C4-2B (cell line): ENCODE measurements at regions not wholly inside any gene's neighbourhood (a gene's known extent, or its start where the extent isn't known, plus 50 kb on each side); places are given as distances from the start of the nearest gene placed in this dataset.

Experiments
- H3K27ac ChIP-seq: fragments of 450-650 bp; 2 replicates; pipeline ENCODE4 v1.5.1; 2017
- ZFX ChIP-seq: fragments of 450-650 bp; IDR thresholded peaks from 2 replicates; pipeline ENCODE4 v1.6.1; 2017
- TF ChIP-seq, protein P1 (sequence below): fragments of 450-650 bp; conservative IDR thresholded peaks from 2 replicates; pipeline ENCODE4 v1.5.1; 2017; ENCODE audit warnings: mild to moderate bottlenecking

DNA sequence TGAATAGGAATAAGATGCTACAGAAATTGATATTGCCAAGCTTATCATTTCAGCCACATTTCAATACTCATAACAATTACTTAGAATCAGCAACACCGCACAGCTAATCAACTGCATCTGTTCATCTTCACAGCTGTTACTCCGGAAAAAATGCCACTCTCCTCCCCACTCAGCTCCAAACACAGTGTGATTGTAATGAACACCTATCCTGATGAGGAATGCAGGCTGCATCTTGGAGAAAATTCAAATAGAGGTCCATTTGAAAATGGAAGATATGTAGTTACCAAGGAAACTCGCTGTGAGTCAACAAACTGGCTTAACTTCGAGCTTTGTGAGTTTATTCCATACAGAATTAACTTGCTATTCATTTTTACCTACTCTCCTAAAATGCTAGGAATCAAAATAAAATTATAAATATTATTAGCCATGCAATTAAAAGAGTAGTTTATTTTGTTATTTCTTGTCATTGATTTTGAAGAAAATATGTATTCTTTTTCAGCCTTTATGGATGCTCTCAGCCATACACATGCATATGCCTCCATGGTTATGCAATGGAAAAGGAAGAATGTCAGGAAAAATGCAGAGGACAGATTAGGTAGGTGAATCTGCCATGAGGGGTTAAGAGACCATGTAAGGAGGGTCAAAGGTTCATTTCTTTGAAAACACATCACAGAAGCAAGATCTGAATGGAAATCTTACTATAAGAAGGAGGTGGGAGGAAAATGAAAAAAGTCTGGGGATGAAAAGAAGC is 267.2 kb downstream of the POM121L12 start:
- H3K27ac ChIP-seq, result no peak overlapping the region
- no peak for TF ChIP-seq ZFX
- TF ChIP-seq, protein P1, sequence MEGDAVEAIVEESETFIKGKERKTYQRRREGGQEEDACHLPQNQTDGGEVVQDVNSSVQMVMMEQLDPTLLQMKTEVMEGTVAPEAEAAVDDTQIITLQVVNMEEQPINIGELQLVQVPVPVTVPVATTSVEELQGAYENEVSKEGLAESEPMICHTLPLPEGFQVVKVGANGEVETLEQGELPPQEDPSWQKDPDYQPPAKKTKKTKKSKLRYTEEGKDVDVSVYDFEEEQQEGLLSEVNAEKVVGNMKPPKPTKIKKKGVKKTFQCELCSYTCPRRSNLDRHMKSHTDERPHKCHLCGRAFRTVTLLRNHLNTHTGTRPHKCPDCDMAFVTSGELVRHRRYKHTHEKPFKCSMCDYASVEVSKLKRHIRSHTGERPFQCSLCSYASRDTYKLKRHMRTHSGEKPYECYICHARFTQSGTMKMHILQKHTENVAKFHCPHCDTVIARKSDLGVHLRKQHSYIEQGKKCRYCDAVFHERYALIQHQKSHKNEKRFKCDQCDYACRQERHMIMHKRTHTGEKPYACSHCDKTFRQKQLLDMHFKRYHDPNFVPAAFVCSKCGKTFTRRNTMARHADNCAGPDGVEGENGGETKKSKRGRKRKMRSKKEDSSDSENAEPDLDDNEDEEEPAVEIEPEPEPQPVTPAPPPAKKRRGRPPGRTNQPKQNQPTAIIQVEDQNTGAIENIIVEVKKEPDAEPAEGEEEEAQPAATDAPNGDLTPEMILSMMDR, result no peak

DNA sequence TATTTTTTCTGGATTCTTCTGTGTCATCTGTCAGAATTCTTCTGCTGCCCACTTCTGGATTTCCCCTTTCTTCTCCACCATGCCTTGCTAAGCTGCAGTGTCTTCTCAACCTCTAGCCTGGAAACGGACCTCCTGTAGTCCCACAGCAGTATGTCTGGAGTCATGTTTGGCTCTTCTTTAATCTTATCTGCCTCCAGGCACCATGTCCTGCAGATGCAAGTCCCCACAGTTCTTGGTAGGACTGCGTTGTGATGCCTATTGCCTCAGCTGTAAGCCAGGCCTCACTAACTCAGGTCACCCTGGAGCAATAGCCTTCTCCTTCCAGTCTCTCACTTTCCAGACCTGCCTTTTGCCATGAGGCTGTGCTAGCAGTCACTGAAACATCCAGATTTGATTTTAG is 268.3 kb downstream of the POM121L12 start:
- 0 out of 2 replicates have a peak overlapping the region, but pooled peaks have one; percentile 31 for H3K27ac ChIP-seq
- TF ChIP-seq ZFX, result no peak
- TF ChIP-seq, protein P1, result no peak

DNA sequence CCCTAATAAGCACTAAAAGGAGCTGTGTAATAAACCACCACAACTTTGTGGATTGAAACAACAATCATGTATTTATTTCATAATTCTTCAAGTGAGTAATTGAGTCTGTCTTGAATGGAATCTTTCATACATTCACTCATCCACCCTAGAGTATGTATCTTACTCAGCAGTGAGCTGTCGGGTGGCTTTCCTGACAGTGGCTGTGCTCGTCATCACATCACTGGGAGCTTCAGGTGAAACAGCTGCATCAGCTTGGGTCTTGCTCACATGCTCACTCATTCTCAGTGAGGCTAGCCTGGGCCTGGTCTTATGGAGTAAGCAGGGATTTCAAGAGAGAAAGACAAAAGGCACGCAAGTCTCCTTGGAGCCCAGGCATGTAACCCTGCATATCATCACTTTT is 271.4 kb downstream of the POM121L12 start:
- TF ChIP-seq, protein P1, result no peak
- TF ChIP-seq ZFX, result no peak
- H3K27ac ChIP-seq, result no peak overlapping the region

DNA sequence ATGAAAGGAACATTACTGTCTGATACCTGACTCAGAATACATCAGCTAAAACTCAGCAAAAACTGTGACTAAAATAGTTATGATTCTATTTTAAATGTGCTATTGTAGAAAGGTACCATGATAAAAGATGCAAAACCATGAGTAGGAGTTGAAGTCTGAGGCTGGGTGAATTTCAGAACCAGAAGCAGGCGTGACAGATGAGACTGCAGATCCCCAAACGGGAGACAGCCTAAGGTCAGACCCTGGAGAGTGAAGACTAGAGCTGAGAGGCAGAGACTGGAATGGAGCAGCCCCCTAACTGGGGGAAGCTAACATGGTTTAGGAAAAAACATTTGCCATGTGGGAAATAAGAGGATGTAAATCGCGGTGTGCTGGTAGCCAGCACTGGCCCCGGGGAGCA is 275.8 kb downstream of the POM121L12 start:
- no peak overlapping the region for H3K27ac ChIP-seq
- TF ChIP-seq, protein P1, result no peak
- TF ChIP-seq ZFX, result no peak

DNA sequence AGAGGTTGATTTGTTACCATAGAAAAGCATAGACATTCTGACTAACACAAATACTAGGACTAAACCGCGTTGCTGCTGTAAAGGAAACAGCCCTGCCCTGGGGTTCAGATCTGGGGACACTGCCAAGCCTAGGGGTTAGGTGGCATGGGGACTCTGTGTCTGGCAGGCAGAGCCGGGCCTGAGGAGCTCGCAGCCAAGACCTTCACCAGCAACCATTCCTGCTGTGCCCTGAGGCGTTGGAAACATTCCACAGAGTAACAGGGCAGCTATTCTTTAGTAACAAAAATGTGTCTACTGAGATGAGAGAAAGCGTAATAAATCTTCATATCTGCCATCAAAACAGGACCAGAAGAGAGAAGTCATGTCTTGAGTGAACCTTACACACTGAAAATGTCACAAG is 280.5 kb downstream of the POM121L12 start:
- TF ChIP-seq, protein P1, result no peak
- TF ChIP-seq ZFX, result no peak

DNA sequence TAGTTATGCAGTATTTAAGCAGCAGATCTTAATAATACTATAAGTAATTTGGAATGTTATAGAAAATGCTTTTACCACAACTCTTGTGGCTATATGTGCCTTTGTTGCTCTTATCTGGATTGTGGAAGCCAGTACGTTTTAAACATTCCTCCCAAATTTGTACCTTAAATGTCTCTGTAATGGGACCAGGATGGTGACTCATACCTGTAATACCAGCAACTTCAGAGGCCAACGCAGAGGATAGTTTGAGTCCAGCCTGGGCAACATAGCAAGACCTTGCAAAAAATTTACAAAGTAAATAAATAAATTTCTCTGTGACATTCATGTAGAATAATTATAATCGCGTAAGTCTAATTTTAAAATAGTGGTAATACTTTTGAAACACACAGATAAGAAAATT is 283.1 kb downstream of the POM121L12 start:
- TF ChIP-seq, protein P1, result no peak
- no peak for TF ChIP-seq ZFX
- H3K27ac ChIP-seq, result no peak overlapping the region

More for the DNA sequence above, 280.5 kb downstream of the POM121L12 start:
- H3K27ac ChIP-seq, result no peak overlapping the region

DNA sequence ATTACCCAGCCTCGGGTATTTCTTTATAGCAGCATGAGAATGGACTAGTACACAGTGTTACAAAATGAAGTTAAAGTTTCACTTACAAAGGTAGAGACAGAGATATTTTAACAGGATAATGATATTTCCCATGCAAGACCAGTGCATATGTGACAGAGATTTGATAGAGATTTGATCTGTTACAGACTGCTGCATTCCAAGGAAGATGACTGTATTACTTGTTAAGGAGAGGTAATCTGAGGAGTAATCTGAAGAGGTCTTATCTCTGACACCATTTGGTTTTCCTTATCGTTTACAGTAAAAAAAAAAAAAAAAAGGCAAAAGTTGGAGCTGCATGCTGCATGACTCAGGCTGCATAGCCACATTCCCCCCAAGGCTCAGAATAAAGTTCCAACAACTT is 289.6 kb downstream of the POM121L12 start:
- TF ChIP-seq, protein P1, result no peak
- no peak for TF ChIP-seq ZFX
- H3K27ac ChIP-seq, result no peak overlapping the region
